Mesendoderm (in vitro differentiated cells): ENCODE measurements at regions not wholly inside any gene's neighbourhood (a gene's known extent, or its start where the extent isn't known, plus 50 kb on each side); places are given as distances from the start of the nearest gene placed in this dataset.
"Not testable (repeated sequence)": the region's sequence is repeated elsewhere in the genome, so short reads cannot be mapped to it uniquely, and the experiment has no call there.

Experiments used
- DNase-seq: peaks from one replicate; pipeline ENCODE4 v3.0.0; 2013
- H2AK5ac ChIP-seq: 2 replicates; pipeline ENCODE4 v1.6.1; 2013; ENCODE audit warnings: low read length, inconsistent platforms
- H2BK120ac ChIP-seq: 2 replicates; pipeline ENCODE4 v1.6.1; 2013; ENCODE audit warnings: low read depth, mild to moderate bottlenecking, low read length, moderate library complexity, mixed read lengths
- H2BK15ac ChIP-seq: replicated peaks from 2 replicates; pipeline ENCODE4 v1.6.1; 2013; ENCODE audit warnings: low read depth, mild to moderate bottlenecking, moderate library complexity
- H2BK5ac ChIP-seq: 2 replicates; pipeline ENCODE4 v1.6.1; 2013; ENCODE audit warnings: low read length, inconsistent platforms
- H3K18ac ChIP-seq: 2 replicates; pipeline ENCODE4 v1.6.1; 2013; ENCODE audit warnings: mild to moderate bottlenecking, low read length, mixed read lengths
- H3K23ac ChIP-seq: one replicate; pipeline ENCODE4 v1.6.1; 2013; ENCODE audit warnings: low read length
- H3K27ac ChIP-seq: 2 replicates; pipeline ENCODE4 v1.5.1; 2013; ENCODE audit warnings: low read depth, mild to moderate bottlenecking, inconsistent platforms, low read length, moderate library complexity
- H3K27me3 ChIP-seq: 2 replicates; pipeline ENCODE4 v1.6.1; 2013; ENCODE audit warnings: low read length, control low read depth, mild to moderate bottlenecking, inconsistent platforms; ENCODE audit not compliant: insufficient read depth, poor library complexity
- H3K36me3 ChIP-seq: 2 replicates; pipeline ENCODE4 v1.6.1; 2013; ENCODE audit warnings: low read length, inconsistent platforms; ENCODE audit not compliant: control insufficient read depth, insufficient read depth
- H3K4ac ChIP-seq: one replicate; pipeline ENCODE4 v1.6.1; 2013; ENCODE audit warnings: low read depth, mild to moderate bottlenecking, low read length, moderate library complexity
- H3K4me1 ChIP-seq: 2 replicates; pipeline ENCODE4 v1.6.1; 2013; ENCODE audit warnings: low read depth, low read length, inconsistent platforms; ENCODE audit not compliant: control insufficient read depth
- H3K4me2 ChIP-seq: 2 replicates; pipeline ENCODE4 v1.6.1; 2013; ENCODE audit warnings: low read length
- H3K4me3 ChIP-seq: 2 replicates; pipeline ENCODE4 v1.5.1; 2013; ENCODE audit warnings: mild to moderate bottlenecking, low read length
- H3K56ac ChIP-seq: one replicate; pipeline ENCODE4 v1.6.1; 2013; ENCODE audit warnings: low read length
- H3K79me1 ChIP-seq: 2 replicates; pipeline ENCODE4 v1.6.1; 2013; ENCODE audit warnings: low read length, inconsistent platforms
- H3K79me2 ChIP-seq: 2 replicates; pipeline ENCODE4 v1.6.1; 2013; ENCODE audit warnings: mild to moderate bottlenecking, low read length; ENCODE audit not compliant: control insufficient read depth, insufficient read depth
- H3K9ac ChIP-seq: 2 replicates; pipeline ENCODE4 v1.6.1; 2013; ENCODE audit warnings: low read length, inconsistent platforms
- H4K5ac ChIP-seq: one replicate; pipeline ENCODE4 v1.6.1; 2013; ENCODE audit warnings: low read length
- H4K8ac ChIP-seq: one replicate; pipeline ENCODE4 v1.6.1; 2013; ENCODE audit warnings: low read depth, mild to moderate bottlenecking, control low read depth, low read length, moderate library complexity
- WGBS: extraction: QIAGEN DNeasy Blood & Tissue Kit; methylation state at CpG from one replicate; pipeline ENCODE4 v1.1.7; 2013; ENCODE audit warnings: low lambda C conversion rate, missing lambda C conversion rate; ENCODE audit not compliant: insufficient coverage; ENCODE audit errors: extremely low coverage; 5-methylcytosine and 5-hydroxymethylcytosine counted together

- no peak overlapping the region for H3K27ac ChIP-seq
- no peaks in the 10 kb centered on the region for H3K4me1 ChIP-seq
- no peaks in the 10 kb centered on the region for H3K27me3 ChIP-seq
- H2BK120ac ChIP-seq = no peak overlapping the region
- H4K5ac ChIP-seq = no peak overlapping the region
- DNase-seq = no peak
- H3K4ac ChIP-seq = no peak overlapping the region
- H3K56ac ChIP-seq = no peak overlapping the region
- H3K36me3 ChIP-seq = no peaks in the 10 kb centered on the region
- H2AK5ac ChIP-seq = no peak overlapping the region
- no peaks in the 10 kb centered on the region for H3K79me1 ChIP-seq
- H3K4me2 ChIP-seq = no peak overlapping the region
- no peak overlapping the region for H3K9ac ChIP-seq
- H3K18ac ChIP-seq = no peak overlapping the region
- no peak overlapping the region for H3K23ac ChIP-seq
- no peak overlapping the region for H2BK5ac ChIP-seq
- no peak overlapping the region for H2BK15ac ChIP-seq
- no peak overlapping the region for H4K8ac ChIP-seq
- no CpG with 5 or more reads among the region's 1 CpG for WGBS
- H3K79me2 ChIP-seq = no peaks in the 10 kb centered on the region
- H3K4me3 ChIP-seq = no peak overlapping the region
These were observed 743.7 kb upstream of the GRAMD2B start for GRCh38 chr5:125679522-125679921.

- no peak overlapping the region for H4K5ac ChIP-seq
- no peaks in the 10 kb centered on the region for H3K4me1 ChIP-seq
- H3K36me3 ChIP-seq = no peaks in the 10 kb centered on the region
- H3K79me2 ChIP-seq = no peaks in the 10 kb centered on the region
- no peak overlapping the region for H3K18ac ChIP-seq
- no peak overlapping the region for H4K8ac ChIP-seq
- H3K27ac ChIP-seq = no peak overlapping the region
- H3K4ac ChIP-seq = no peak overlapping the region
- H3K56ac ChIP-seq = no peak overlapping the region
- no peak overlapping the region for H3K4me2 ChIP-seq
- H2BK15ac ChIP-seq = no peak overlapping the region
- H3K23ac ChIP-seq = no peak overlapping the region
- H2BK5ac ChIP-seq = no peak overlapping the region
- no peak overlapping the region for H3K9ac ChIP-seq
- H3K27me3 ChIP-seq = no peaks in the 10 kb centered on the region
- H3K79me1 ChIP-seq = no peaks in the 10 kb centered on the region
- no peak overlapping the region for H3K4me3 ChIP-seq
- H2AK5ac ChIP-seq = no peak overlapping the region
- H2BK120ac ChIP-seq = no peak overlapping the region
- DNase-seq = no peak
These were observed 739.5 kb upstream of the GRAMD2B start for GRCh38 chr5:125683669-125684068.

DNA sequence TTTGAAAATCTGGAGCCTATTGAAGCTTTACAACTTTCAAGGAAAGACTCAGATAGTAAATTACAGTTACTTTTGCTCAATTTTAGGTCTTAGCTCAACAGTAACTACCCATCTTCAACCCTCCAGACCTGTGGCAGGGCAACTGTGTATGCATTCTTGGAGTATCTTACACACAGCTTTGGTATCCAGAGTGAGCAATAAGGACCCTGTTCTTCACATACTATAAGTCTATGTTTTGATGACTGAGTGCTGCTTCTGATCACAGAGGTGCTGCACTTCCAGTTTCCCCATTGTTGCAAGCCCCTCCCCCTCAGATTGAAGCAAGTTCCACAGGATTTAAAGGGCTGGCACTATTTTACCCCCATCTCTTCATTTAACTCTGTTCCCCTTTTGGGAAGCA is 737.4 kb upstream of the GRAMD2B start:
- Histone ChIP-seq H3K27me3 (no peaks in the 10 kb centered on the region), H3K18ac (no peak overlapping the region), H3K4me3 (no peak overlapping the region), H3K23ac (no peak overlapping the region), H3K4me1 (no peaks in the 10 kb centered on the region), H4K8ac (no peak overlapping the region), H4K5ac (no peak overlapping the region), H3K4me2 (no peak overlapping the region), H3K9ac (no peak overlapping the region), H2BK120ac (no peak overlapping the region), H3K56ac (no peak overlapping the region), H2BK15ac (no peak overlapping the region), H3K79me1 (no peaks in the 10 kb centered on the region), H2AK5ac (no peak overlapping the region), H3K36me3 (no peaks in the 10 kb centered on the region), H3K4ac (no peak overlapping the region), H3K79me2 (no peaks in the 10 kb centered on the region), H2BK5ac (no peak overlapping the region), H3K27ac (no peak overlapping the region)
- no peak for DNase-seq

DNA sequence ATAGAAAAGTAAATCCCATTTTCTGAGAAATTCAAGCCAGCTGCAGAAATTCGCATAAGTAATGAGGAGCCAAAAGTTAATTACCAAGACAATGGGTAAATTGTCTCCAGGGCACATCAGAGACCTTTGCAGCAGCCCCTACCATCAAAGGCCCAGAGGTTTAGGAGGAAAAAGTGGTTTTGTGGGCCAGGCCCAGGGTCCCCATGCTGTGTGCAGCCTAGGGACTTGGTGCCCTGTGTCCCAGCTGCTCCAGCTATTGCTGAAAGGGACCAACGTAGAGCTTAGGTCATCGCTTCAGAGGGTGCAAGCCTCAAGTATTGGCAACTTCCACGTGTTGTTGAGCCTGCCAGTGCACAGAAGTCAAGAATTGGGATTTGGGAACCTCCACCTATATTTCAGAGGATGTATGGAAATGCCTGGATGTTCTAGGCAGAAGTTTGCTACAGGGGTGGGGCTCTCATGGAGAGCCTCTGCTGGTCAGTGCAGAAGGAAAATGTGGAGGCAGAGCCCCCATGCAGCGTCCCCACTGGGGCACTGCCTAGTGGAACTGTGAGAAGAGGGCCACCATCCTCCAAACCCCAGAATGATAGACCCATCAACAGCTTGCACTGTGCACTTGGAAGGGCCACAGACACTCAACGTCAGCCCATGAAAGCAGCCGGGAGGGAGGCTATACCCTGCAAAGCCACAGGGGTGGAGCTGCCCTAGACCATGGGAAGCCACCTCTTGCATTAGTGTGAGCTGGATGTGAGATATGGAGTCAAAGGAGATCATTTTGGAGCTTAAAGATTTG is 731.3 kb upstream of the GRAMD2B start:
- no CpG with 5 or more reads among the region's 7 CpGs for WGBS
- not testable (repeated sequence) for H4K5ac ChIP-seq, H3K18ac ChIP-seq, H3K36me3 ChIP-seq, H4K8ac ChIP-seq, H3K4ac ChIP-seq, H3K27ac ChIP-seq, H3K27me3 ChIP-seq, H2BK5ac ChIP-seq, H3K4me2 ChIP-seq, H2BK120ac ChIP-seq, H3K23ac ChIP-seq, H3K79me1 ChIP-seq, H2AK5ac ChIP-seq, H3K79me2 ChIP-seq, H3K56ac ChIP-seq, H3K4me1 ChIP-seq, DNase-seq, H3K4me3 ChIP-seq, H2BK15ac ChIP-seq, H3K9ac ChIP-seq

DNA sequence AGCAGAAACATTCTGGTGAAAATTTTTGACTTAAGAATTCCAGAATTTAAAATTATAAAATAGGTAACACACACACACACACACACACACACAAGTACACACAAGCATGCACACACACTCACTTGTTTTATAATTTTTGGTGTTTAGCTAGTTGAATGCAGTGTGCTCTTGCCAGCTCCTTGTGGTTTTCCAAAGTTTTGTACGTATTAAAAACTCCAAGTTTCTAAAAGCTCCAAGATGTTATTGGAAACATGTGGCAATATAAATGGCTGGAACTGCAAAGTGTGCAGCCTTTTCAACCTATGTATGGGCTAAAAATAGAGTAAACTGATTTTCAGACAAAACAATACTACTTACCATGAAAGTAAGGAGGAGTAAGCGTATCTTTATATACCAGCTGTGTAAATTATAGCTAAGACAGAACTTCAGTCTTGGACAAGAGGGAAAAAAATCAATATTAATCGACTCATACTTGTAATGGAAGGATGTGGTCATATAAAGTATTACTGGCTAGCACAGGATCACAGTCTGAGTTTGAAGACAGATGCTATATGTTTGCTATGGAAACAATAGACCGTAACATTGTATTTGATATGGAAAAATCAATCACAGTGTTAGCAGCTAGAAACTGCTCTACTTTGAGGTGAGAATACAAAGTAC is 727.1 kb upstream of the GRAMD2B start:
- Histone ChIP-seq H3K79me1 (no peaks in the 10 kb centered on the region), H2BK120ac (no peak overlapping the region), H3K4me1 (no peaks in the 10 kb centered on the region), H3K4me2 (no peak overlapping the region), H3K23ac (no peak overlapping the region), H4K5ac (no peak overlapping the region), H3K9ac (no peak overlapping the region), H4K8ac (no peak overlapping the region), H3K27me3 (no peaks in the 10 kb centered on the region), H3K27ac (no peak overlapping the region), H3K4ac (no peak overlapping the region), H2BK5ac (no peak overlapping the region), H3K36me3 (no peaks in the 10 kb centered on the region), H3K4me3 (no peak overlapping the region), H3K56ac (no peak overlapping the region), H2AK5ac (no peak overlapping the region), H3K79me2 (no peaks in the 10 kb centered on the region), H2BK15ac (no peak overlapping the region), H3K18ac (no peak overlapping the region)
- no peak for DNase-seq
- WGBS = no CpG with 5 or more reads among the region's 4 CpGs

DNA sequence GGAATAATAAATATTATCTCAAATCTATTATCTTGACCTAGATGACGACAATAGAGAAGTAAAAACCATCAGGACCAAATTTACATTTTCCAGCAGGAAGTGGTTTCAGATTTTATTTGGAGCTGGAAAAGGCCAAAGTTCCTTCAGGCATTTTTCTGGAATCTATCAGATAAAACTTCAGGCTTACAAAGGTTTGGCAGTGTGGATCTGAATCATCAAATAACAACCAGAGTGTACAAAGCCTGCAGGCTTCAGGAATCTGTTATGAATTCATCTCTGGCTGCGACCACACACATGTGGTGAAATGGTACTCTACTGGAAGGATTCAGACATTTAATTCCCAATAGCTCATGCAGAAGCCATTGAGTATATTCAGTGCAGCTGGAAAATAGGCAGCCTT is 726.4 kb upstream of the GRAMD2B start:
- Histone ChIP-seq H2BK5ac (no peak overlapping the region), H3K4me1 (no peaks in the 10 kb centered on the region), H3K27ac (no peak overlapping the region), H4K5ac (no peak overlapping the region), H3K79me1 (no peaks in the 10 kb centered on the region), H4K8ac (no peak overlapping the region), H2BK120ac (no peak overlapping the region), H2BK15ac (no peak overlapping the region), H3K4me2 (no peak overlapping the region), H3K56ac (no peak overlapping the region), H3K4ac (no peak overlapping the region), H3K36me3 (no peaks in the 10 kb centered on the region), H2AK5ac (no peak overlapping the region), H3K79me2 (no peaks in the 10 kb centered on the region), H3K9ac (no peak overlapping the region), H3K23ac (no peak overlapping the region), H3K27me3 (no peaks in the 10 kb centered on the region), H3K4me3 (no peak overlapping the region), H3K18ac (no peak overlapping the region)
- no peak for DNase-seq
- no CpG with 5 or more reads among the region's 2 CpGs for WGBS
